Endothelial cell (in vitro differentiated cells): ENCODE measurements at regions not wholly inside any gene's neighbourhood (a gene's known extent, or its start where the extent isn't known, plus 50 kb on each side); places are given as distances from the start of the nearest gene placed in this dataset.

Experiments used
- DNase-seq: peaks from one replicate; pipeline ENCODE4 v3.0.0; 2021; ENCODE audit warnings: low spot score
- H3K27ac Mint-ChIP-seq: one replicate; pipeline ENCODE4 v1.8.0; 2021; ENCODE audit warnings: mixed read lengths, inconsistent platforms; ENCODE audit not compliant: unreplicated experiment
- H3K27me3 Mint-ChIP-seq: one replicate; pipeline ENCODE4 v1.8.0; 2021; ENCODE audit warnings: mild to moderate bottlenecking, moderate library complexity, mixed read lengths, inconsistent platforms; ENCODE audit not compliant: unreplicated experiment
- H3K36me3 Mint-ChIP-seq: one replicate; pipeline ENCODE4 v1.8.0; 2021; ENCODE audit warnings: mild to moderate bottlenecking, low read depth, mixed read lengths, inconsistent platforms; ENCODE audit not compliant: unreplicated experiment
- H3K4me1 Mint-ChIP-seq: one replicate; pipeline ENCODE4 v1.8.0; 2021; ENCODE audit warnings: mild to moderate bottlenecking, mixed read lengths, inconsistent platforms; ENCODE audit not compliant: unreplicated experiment
- H3K4me3 Mint-ChIP-seq: one replicate; pipeline ENCODE4 v1.8.0; 2021; ENCODE audit warnings: mild to moderate bottlenecking, mixed read lengths, inconsistent platforms; ENCODE audit not compliant: unreplicated experiment
- H3K9me3 Mint-ChIP-seq: one replicate; pipeline ENCODE4 v1.8.0; 2021; ENCODE audit warnings: mixed read lengths, inconsistent platforms; ENCODE audit not compliant: unreplicated experiment
- CTCF ChIP-seq: fragments of 200-600 bp; sonication (generic); IDR thresholded peaks from one replicate; pipeline ENCODE4 v1.5.0; 2021; ENCODE audit warnings: antibody characterized with exemption; ENCODE audit not compliant: unreplicated experiment

GRCh38 chrX:68914479-68914946 lies 85.7 kb downstream of the EFNB1 start:
- no peak overlapping the region for H3K4me3 Mint-ChIP-seq
- H3K9me3 Mint-ChIP-seq = no peaks in the 10 kb centered on the region
- no peak overlapping the region for H3K27ac Mint-ChIP-seq
- peaks cover 7% of the 10 kb centered on the region for H3K27me3 Mint-ChIP-seq
- H3K4me1 Mint-ChIP-seq = no peaks in the 10 kb centered on the region
- no peaks in the 10 kb centered on the region for H3K36me3 Mint-ChIP-seq
- DNase-seq = no peak
- TF ChIP-seq CTCF = no peak

- Mint-ChIP-seq H3K27ac (no peak overlapping the region), H3K36me3 (no peaks in the 10 kb centered on the region), H3K4me1 (no peaks in the 10 kb centered on the region), H3K27me3 (peaks cover 7% of the 10 kb centered on the region), H3K4me3 (no peak overlapping the region), H3K9me3 (no peaks in the 10 kb centered on the region)
- no peak for TF ChIP-seq CTCF
- DNase-seq = no peak
Measured at GRCh38 chrX:68913249-68913547, 84.4 kb downstream of the EFNB1 start.

- no peak for DNase-seq
- Mint-ChIP-seq H3K27ac (no peak overlapping the region), H3K4me1 (no peaks in the 10 kb centered on the region), H3K4me3 (no peak overlapping the region), H3K36me3 (no peaks in the 10 kb centered on the region), H3K27me3 (peaks cover 4% of the 10 kb centered on the region), H3K9me3 (no peaks in the 10 kb centered on the region)
- TF ChIP-seq CTCF = no peak
Measured at GRCh38 chrX:68912113-68912512, 83.3 kb downstream of the EFNB1 start.

- Mint-ChIP-seq H3K4me3 (no peak overlapping the region), H3K27me3 (no peaks in the 10 kb centered on the region), H3K27ac (no peak overlapping the region), H3K9me3 (no peaks in the 10 kb centered on the region), H3K4me1 (no peaks in the 10 kb centered on the region), H3K36me3 (no peaks in the 10 kb centered on the region)
- no peak for DNase-seq
- TF ChIP-seq CTCF = no peak
Measured at GRCh38 chrX:68910731-68911428, 82.1 kb downstream of the EFNB1 start.

GRCh38 chrX:68909945-68910344 lies 81.1 kb downstream of the EFNB1 start:
- TF ChIP-seq CTCF = no peak
- Mint-ChIP-seq H3K27ac (no peak overlapping the region), H3K36me3 (no peaks in the 10 kb centered on the region), H3K4me3 (no peak overlapping the region), H3K27me3 (no peaks in the 10 kb centered on the region), H3K9me3 (no peaks in the 10 kb centered on the region), H3K4me1 (no peaks in the 10 kb centered on the region)
- no peak for DNase-seq
